ENCODE measurements at regions not wholly inside any gene's neighbourhood (a gene's known extent, or its start where the extent isn't known, plus 50 kb on each side); places are given as distances from the start of the nearest gene placed in this dataset.

- no peak for DNase-seq (ENCODE audit: low read depth)
- no peak overlapping the region for H3K4me3 ChIP-seq (ENCODE audit: low read depth, low read length)
- TF ChIP-seq CTCF (conservative IDR thresholded peaks at IDR 0.05; ENCODE audit: low read depth, low read length): no peak
Measured at GRCh38 chr18:78813156-78813555, 166.5 kb upstream of the SALL3 start.

- DNase-seq (ENCODE audit: low read depth): no peak
- H3K4me3 ChIP-seq (ENCODE audit: low read depth, low read length): no peak overlapping the region
- TF ChIP-seq CTCF (conservative IDR thresholded peaks at IDR 0.05; ENCODE audit: low read depth, low read length): no peak
Measured at GRCh38 chr18:78813936-78814710, 165.5 kb upstream of the SALL3 start.

- H3K4me3 ChIP-seq (ENCODE audit: low read depth, low read length): no peak overlapping the region
- no peak for DNase-seq (ENCODE audit: low read depth)
- no peak for TF ChIP-seq CTCF (conservative IDR thresholded peaks at IDR 0.05; ENCODE audit: low read depth, low read length)
Measured at GRCh38 chr18:78814766-78815165, 164.9 kb upstream of the SALL3 start.

- DNase-seq (ENCODE audit: low read depth): no peak
- no peak for TF ChIP-seq CTCF (conservative IDR thresholded peaks at IDR 0.05; ENCODE audit: low read depth, low read length)
- no peak overlapping the region for H3K4me3 ChIP-seq (ENCODE audit: low read depth, low read length)
Measured at GRCh38 chr18:78816114-78816513, 163.5 kb upstream of the SALL3 start.

GRCh38 chr18:78816916-78817315 is 162.7 kb upstream of the SALL3 start:
- no peak overlapping the region for H3K4me3 ChIP-seq (ENCODE audit: low read depth, low read length)
- TF ChIP-seq CTCF (conservative IDR thresholded peaks at IDR 0.05; ENCODE audit: low read depth, low read length): no peak
- DNase-seq (ENCODE audit: low read depth): no peak

GRCh38 chr18:78818495-78818894 is 161.1 kb upstream of the SALL3 start:
- no peak for DNase-seq (ENCODE audit: low read depth)
- TF ChIP-seq CTCF (conservative IDR thresholded peaks at IDR 0.05; ENCODE audit: low read depth, low read length): no peak
- H3K4me3 ChIP-seq (ENCODE audit: low read depth, low read length): no peak overlapping the region

- DNase-seq (ENCODE audit: low read depth): no peak
- TF ChIP-seq CTCF (conservative IDR thresholded peaks at IDR 0.05; ENCODE audit: low read depth, low read length): no peak
- no peak overlapping the region for H3K4me3 ChIP-seq (ENCODE audit: low read depth, low read length)
Measured at GRCh38 chr18:78818961-78819360, 160.7 kb upstream of the SALL3 start.
